ENCODE measurements at regions not wholly inside any gene's neighbourhood (a gene's known extent, or its start where the extent isn't known, plus 50 kb on each side); places are given as distances from the start of the nearest gene placed in this dataset.

DNA sequence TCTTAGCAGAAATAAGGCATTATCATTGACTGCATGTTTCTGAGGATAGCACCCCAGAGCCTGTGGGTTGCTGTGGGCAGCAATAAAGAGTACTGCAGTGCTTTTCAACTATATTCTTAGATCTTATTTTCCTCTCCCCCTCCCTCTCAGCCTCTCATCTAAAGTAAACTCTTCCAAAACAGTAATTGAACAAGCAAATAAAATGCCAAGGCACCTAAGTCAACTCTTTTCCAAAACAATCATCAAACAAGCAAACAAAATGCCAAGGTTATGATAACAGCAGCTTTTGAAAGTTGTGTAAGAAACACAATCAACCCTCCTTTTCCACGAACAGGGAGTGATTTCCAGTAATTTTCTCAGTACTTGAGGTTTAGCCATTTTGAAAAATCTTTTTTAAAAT is 1542.6 kb downstream of the AACS start:
- TF ChIP-seq, protein P1, sequence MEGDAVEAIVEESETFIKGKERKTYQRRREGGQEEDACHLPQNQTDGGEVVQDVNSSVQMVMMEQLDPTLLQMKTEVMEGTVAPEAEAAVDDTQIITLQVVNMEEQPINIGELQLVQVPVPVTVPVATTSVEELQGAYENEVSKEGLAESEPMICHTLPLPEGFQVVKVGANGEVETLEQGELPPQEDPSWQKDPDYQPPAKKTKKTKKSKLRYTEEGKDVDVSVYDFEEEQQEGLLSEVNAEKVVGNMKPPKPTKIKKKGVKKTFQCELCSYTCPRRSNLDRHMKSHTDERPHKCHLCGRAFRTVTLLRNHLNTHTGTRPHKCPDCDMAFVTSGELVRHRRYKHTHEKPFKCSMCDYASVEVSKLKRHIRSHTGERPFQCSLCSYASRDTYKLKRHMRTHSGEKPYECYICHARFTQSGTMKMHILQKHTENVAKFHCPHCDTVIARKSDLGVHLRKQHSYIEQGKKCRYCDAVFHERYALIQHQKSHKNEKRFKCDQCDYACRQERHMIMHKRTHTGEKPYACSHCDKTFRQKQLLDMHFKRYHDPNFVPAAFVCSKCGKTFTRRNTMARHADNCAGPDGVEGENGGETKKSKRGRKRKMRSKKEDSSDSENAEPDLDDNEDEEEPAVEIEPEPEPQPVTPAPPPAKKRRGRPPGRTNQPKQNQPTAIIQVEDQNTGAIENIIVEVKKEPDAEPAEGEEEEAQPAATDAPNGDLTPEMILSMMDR (IDR thresholded peaks at IDR 0.05): no peak
- TF ChIP-seq POLR2A (IDR thresholded peaks at IDR 0.05): no peak
